ENCODE measurements at regions not wholly inside any gene's neighbourhood (a gene's known extent, or its start where the extent isn't known, plus 50 kb on each side); places are given as distances from the start of the nearest gene placed in this dataset.

- DNase-seq (ENCODE audit: insufficient read length) (no peak), FAIRE-seq (no peak)
- TF ChIP-seq POLR2A (IDR thresholded peaks at IDR 0.05; ENCODE audit: low read depth, low read length) (no peak), TAF1 (IDR thresholded peaks at IDR 0.05; ENCODE audit: borderline replicate concordance, low read depth, low read length) (no peak), POLR2AphosphoS5 (IDR thresholded peaks at IDR 0.05; ENCODE audit: low read depth, low read length) (no peak)
Measured at GRCh38 chr3:76222201-76222600, 436.9 kb upstream of the ZNF717 start.

GRCh38 chr3:76231258-76231657, 445.9 kb upstream of the ZNF717 start:
- DNase-seq (ENCODE audit: insufficient read length), result no peak
- FAIRE-seq, result no peak
- TF ChIP-seq TAF1 (IDR thresholded peaks at IDR 0.05; ENCODE audit: borderline replicate concordance, low read depth, low read length) (no peak), POLR2A (IDR thresholded peaks at IDR 0.05; ENCODE audit: low read depth, low read length) (no peak), POLR2AphosphoS5 (IDR thresholded peaks at IDR 0.05; ENCODE audit: low read depth, low read length) (no peak)

- TF ChIP-seq POLR2A (IDR thresholded peaks at IDR 0.05; ENCODE audit: low read depth, low read length) (no peak), POLR2AphosphoS5 (IDR thresholded peaks at IDR 0.05; ENCODE audit: low read depth, low read length) (no peak), TAF1 (IDR thresholded peaks at IDR 0.05; ENCODE audit: borderline replicate concordance, low read depth, low read length) (no peak)
- no peak for DNase-seq (ENCODE audit: insufficient read length)
- no peak for FAIRE-seq
Measured at GRCh38 chr3:76242886-76243753, 457.8 kb upstream of the ZNF717 start.

GRCh38 chr3:76245073-76245472, 459.7 kb upstream of the ZNF717 start:
- TF ChIP-seq POLR2AphosphoS5 (IDR thresholded peaks at IDR 0.05; ENCODE audit: low read depth, low read length) (no peak), TAF1 (IDR thresholded peaks at IDR 0.05; ENCODE audit: borderline replicate concordance, low read depth, low read length) (no peak), POLR2A (IDR thresholded peaks at IDR 0.05; ENCODE audit: low read depth, low read length) (no peak)
- FAIRE-seq (no peak), DNase-seq (ENCODE audit: insufficient read length) (no peak)

GRCh38 chr3:76245622-76246021, 460.3 kb upstream of the ZNF717 start:
- no peak for TF ChIP-seq POLR2A (IDR thresholded peaks at IDR 0.05; ENCODE audit: low read depth, low read length)
- TF ChIP-seq TAF1 (IDR thresholded peaks at IDR 0.05; ENCODE audit: borderline replicate concordance, low read depth, low read length), result no peak
- no peak for FAIRE-seq
- DNase-seq (ENCODE audit: insufficient read length), result no peak

GRCh38 chr3:76264496-76264895, 479.1 kb upstream of the ZNF717 start:
- FAIRE-seq (no peak), DNase-seq (ENCODE audit: insufficient read length) (no peak)
- TF ChIP-seq POLR2A (IDR thresholded peaks at IDR 0.05; ENCODE audit: low read depth, low read length) (no peak), POLR2AphosphoS5 (IDR thresholded peaks at IDR 0.05; ENCODE audit: low read depth, low read length) (no peak), TAF1 (IDR thresholded peaks at IDR 0.05; ENCODE audit: borderline replicate concordance, low read depth, low read length) (no peak)

- no peak for FAIRE-seq
- no peak for DNase-seq (ENCODE audit: insufficient read length)
- no peak for TF ChIP-seq POLR2A (IDR thresholded peaks at IDR 0.05; ENCODE audit: low read depth, low read length)
- TF ChIP-seq POLR2AphosphoS5 (IDR thresholded peaks at IDR 0.05; ENCODE audit: low read depth, low read length), result no peak
- no peak for TF ChIP-seq TAF1 (IDR thresholded peaks at IDR 0.05; ENCODE audit: borderline replicate concordance, low read depth, low read length)
Measured at GRCh38 chr3:76264911-76265310, 479.6 kb upstream of the ZNF717 start.

GRCh38 chr3:76266511-76266910, 481.2 kb upstream of the ZNF717 start:
- no peak for FAIRE-seq
- TF ChIP-seq POLR2A (IDR thresholded peaks at IDR 0.05; ENCODE audit: low read depth, low read length) (no peak), TAF1 (IDR thresholded peaks at IDR 0.05; ENCODE audit: borderline replicate concordance, low read depth, low read length) (no peak), POLR2AphosphoS5 (IDR thresholded peaks at IDR 0.05; ENCODE audit: low read depth, low read length) (no peak)
- DNase-seq (ENCODE audit: insufficient read length), result no peak

GRCh38 chr3:76267851-76268380, 482.6 kb upstream of the ZNF717 start:
- no peak for TF ChIP-seq POLR2A (IDR thresholded peaks at IDR 0.05; ENCODE audit: low read depth, low read length)
- TF ChIP-seq POLR2AphosphoS5 (IDR thresholded peaks at IDR 0.05; ENCODE audit: low read depth, low read length), result no peak
- TF ChIP-seq TAF1 (IDR thresholded peaks at IDR 0.05; ENCODE audit: borderline replicate concordance, low read depth, low read length), result no peak
- no peak for DNase-seq (ENCODE audit: insufficient read length)
- no peak for FAIRE-seq

- FAIRE-seq (no peak), DNase-seq (ENCODE audit: insufficient read length) (no peak)
- no peak for TF ChIP-seq POLR2AphosphoS5 (IDR thresholded peaks at IDR 0.05; ENCODE audit: low read depth, low read length)
- no peak for TF ChIP-seq TAF1 (IDR thresholded peaks at IDR 0.05; ENCODE audit: borderline replicate concordance, low read depth, low read length)
- TF ChIP-seq POLR2A (IDR thresholded peaks at IDR 0.05; ENCODE audit: low read depth, low read length), result no peak
Measured at GRCh38 chr3:76293856-76294255, 508.5 kb upstream of the ZNF717 start.

- FAIRE-seq (no peak), DNase-seq (ENCODE audit: insufficient read length) (no peak)
- TF ChIP-seq TAF1 (IDR thresholded peaks at IDR 0.05; ENCODE audit: borderline replicate concordance, low read depth, low read length), result no peak
- no peak for TF ChIP-seq POLR2AphosphoS5 (IDR thresholded peaks at IDR 0.05; ENCODE audit: low read depth, low read length)
- no peak for TF ChIP-seq POLR2A (IDR thresholded peaks at IDR 0.05; ENCODE audit: low read depth, low read length)
Measured at GRCh38 chr3:76300746-76301145, 515.4 kb upstream of the ZNF717 start.

- TF ChIP-seq TAF1 (IDR thresholded peaks at IDR 0.05; ENCODE audit: borderline replicate concordance, low read depth, low read length), result no peak
- no peak for TF ChIP-seq POLR2AphosphoS5 (IDR thresholded peaks at IDR 0.05; ENCODE audit: low read depth, low read length)
- no peak for TF ChIP-seq POLR2A (IDR thresholded peaks at IDR 0.05; ENCODE audit: low read depth, low read length)
- FAIRE-seq (no peak), DNase-seq (ENCODE audit: insufficient read length) (no peak)
Measured at GRCh38 chr3:76307556-76307955, 522.2 kb upstream of the ZNF717 start.

All from GM12892 (cell line).